ENCODE measurements at regions not wholly inside any gene's neighbourhood (a gene's known extent, or its start where the extent isn't known, plus 50 kb on each side); places are given as distances from the start of the nearest gene placed in this dataset.
"Not testable (repeated sequence)": the region's sequence is repeated elsewhere in the genome, so short reads cannot be mapped to it uniquely, and the experiment has no call there.

GRCh38 chr13:74555276-74555625 is 421.0 kb upstream of the KLF12 start:
- no peak for DNase-seq (ENCODE audit: low read depth)
- no peak for TF ChIP-seq CTCF (IDR thresholded peaks at IDR 0.05; ENCODE audit: insufficient read depth, low read depth, low read length)
- no peak overlapping the region for H3K4me3 ChIP-seq (ENCODE audit: low read depth, low read length)

GRCh38 chr13:74554569-74555275 is 420.5 kb upstream of the KLF12 start:
- TF ChIP-seq CTCF (IDR thresholded peaks at IDR 0.05; ENCODE audit: insufficient read depth, low read depth, low read length): no peak
- DNase-seq (ENCODE audit: low read depth): no peak

GRCh38 chr13:74550039-74550438 is 415.8 kb upstream of the KLF12 start:
- no peak for DNase-seq (ENCODE audit: low read depth)
- no peak for TF ChIP-seq CTCF (IDR thresholded peaks at IDR 0.05; ENCODE audit: insufficient read depth, low read depth, low read length)
- no peak overlapping the region for H3K4me3 ChIP-seq (ENCODE audit: low read depth, low read length)

More at GRCh38 chr13:74554569-74555275, 420.5 kb upstream of the KLF12 start:
- H3K4me3 ChIP-seq (ENCODE audit: low read depth, low read length): no peak overlapping the region

GRCh38 chr13:74536649-74537048 is 402.4 kb upstream of the KLF12 start:
- not testable (repeated sequence) for DNase-seq (ENCODE audit: low read depth); H3K4me3 ChIP-seq (ENCODE audit: low read depth, low read length)

- TF ChIP-seq CTCF (IDR thresholded peaks at IDR 0.05; ENCODE audit: insufficient read depth, low read depth, low read length): no peak
- H3K4me3 ChIP-seq (ENCODE audit: low read depth, low read length): no peak overlapping the region
- no peak for DNase-seq (ENCODE audit: low read depth)
Observed at GRCh38 chr13:74533226-74533625, 399.0 kb upstream of the KLF12 start.

GRCh38 chr13:74530011-74530410 is 395.8 kb upstream of the KLF12 start:
- no peak overlapping the region for H3K4me3 ChIP-seq (ENCODE audit: low read depth, low read length)
- no peak for DNase-seq (ENCODE audit: low read depth)
- TF ChIP-seq CTCF (IDR thresholded peaks at IDR 0.05; ENCODE audit: insufficient read depth, low read depth, low read length): no peak

GRCh38 chr13:74528734-74529513 is 394.7 kb upstream of the KLF12 start:
- no peak overlapping the region for H3K4me3 ChIP-seq (ENCODE audit: low read depth, low read length)
- TF ChIP-seq CTCF (IDR thresholded peaks at IDR 0.05; ENCODE audit: insufficient read depth, low read depth, low read length): no peak
- no peak for DNase-seq (ENCODE audit: low read depth)

Measured in fibroblast of villous mesenchyme (primary cell).